ENCODE measurements at regions not wholly inside any gene's neighbourhood (a gene's known extent, or its start where the extent isn't known, plus 50 kb on each side); places are given as distances from the start of the nearest gene placed in this dataset.
"Not testable (repeated sequence)": the region's sequence is repeated elsewhere in the genome, so short reads cannot be mapped to it uniquely, and the experiment has no call there.

DNA sequence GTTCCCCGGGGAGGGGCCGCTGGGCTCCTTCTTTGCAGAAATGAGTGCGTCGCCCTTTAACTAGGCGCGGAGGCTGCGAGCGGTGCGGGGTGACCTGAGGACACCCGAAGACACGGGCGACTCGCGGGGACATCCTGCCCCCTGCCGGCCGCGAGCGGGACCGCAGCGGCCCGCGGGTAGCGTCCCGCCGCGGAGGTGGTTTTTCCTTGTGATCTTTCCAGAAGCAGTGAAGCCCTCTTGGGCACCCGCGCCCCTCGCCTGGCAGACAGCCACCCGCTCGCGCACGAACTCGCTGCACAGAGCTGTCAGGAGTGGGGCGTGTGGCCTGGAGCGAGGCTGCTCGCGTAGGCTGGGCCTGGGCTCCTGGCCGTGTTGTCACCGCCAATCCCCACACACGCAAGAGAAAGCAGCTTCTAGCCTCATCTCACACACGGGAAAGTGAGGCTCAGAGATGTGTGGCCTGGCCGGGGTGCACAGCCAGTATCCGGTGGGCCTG lies 67.2 kb downstream of the DIO3 start:
- no peaks in the 10 kb centered on the region for H3K36me3 Mint-ChIP-seq (ENCODE audit: low read depth)
- no peaks in the 10 kb centered on the region for H3K4me1 Mint-ChIP-seq (ENCODE audit: low read depth)
- DNase-seq (ENCODE audit: low spot score): peak; percentile 58
- no peak overlapping the region for H3K4me3 Mint-ChIP-seq (ENCODE audit: low read depth)
- H3K27ac Mint-ChIP-seq: no peak overlapping the region
- peaks cover 2% of the 10 kb centered on the region for H3K27me3 Mint-ChIP-seq (ENCODE audit: low read depth)
- no peaks in the 10 kb centered on the region for H3K9me3 Mint-ChIP-seq
- intact Hi-C loops (cut with micrococcal nuclease): loop anchor here (1.0 to 10.0 kb wide), 2 partner anchors 777 to 1244 kb away; no protein-coding TSS in a partner anchor

GRCh38 chr14:101628975-101629374 lies 67.7 kb downstream of the DIO3 start:
- no peak overlapping the region for H3K27ac Mint-ChIP-seq
- no peaks in the 10 kb centered on the region for H3K36me3 Mint-ChIP-seq (ENCODE audit: low read depth)
- H3K27me3 Mint-ChIP-seq (ENCODE audit: low read depth): peaks cover 2% of the 10 kb centered on the region
- H3K9me3 Mint-ChIP-seq: no peaks in the 10 kb centered on the region
- no peak overlapping the region for H3K4me3 Mint-ChIP-seq (ENCODE audit: low read depth)
- no peak for DNase-seq (ENCODE audit: low spot score)
- H3K4me1 Mint-ChIP-seq (ENCODE audit: low read depth): peaks cover under 1% of the 10 kb centered on the region
- intact Hi-C loops (cut with micrococcal nuclease): loop anchor here (1.0 to 10.0 kb wide), 2 partner anchors 778 to 1244 kb away; no protein-coding TSS in a partner anchor

DNA sequence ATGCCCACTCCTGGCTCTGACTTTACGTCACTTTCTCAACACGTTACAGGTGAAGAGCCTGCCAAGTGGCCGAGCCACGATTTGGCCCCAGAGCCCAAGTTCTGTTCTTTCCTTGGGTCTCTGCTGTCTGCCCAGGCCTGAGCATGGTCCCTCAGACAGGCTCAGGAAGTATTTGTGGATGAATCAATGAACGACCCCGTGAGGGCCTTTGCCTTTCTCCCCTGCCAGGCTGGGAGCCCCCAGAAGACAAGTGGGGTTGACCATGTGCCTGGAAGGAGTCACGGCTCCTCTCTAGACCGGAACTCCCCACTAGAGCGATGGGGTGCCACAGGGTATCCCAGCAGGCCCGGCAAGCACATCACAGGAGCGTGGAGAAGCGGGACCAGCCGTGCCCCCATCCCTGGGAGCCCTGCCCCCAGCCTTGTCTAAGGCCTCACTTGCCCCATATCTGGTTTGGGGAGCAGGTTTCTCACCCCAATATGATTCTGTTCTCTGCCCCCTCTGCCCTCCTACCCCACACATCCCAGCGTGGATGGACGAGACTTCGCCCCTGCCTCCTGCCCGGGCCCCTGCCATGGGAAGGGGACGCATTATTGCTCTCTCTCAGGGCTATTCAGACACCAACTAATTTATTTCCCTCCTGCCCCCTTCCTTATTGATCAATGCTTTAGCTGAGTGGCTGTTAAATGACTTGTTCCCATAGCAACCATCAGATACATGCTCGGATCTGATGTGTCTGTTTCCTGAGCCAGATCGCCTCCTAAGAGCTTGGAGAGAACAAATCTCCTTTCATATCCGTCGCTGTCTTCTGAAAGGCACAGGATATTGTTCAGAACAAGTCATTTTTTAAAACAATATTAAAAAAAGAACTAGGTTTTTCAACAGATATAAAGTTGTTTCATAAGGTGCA lies 69.0 kb downstream of the DIO3 start:
- DNase-seq (ENCODE audit: low spot score): no peak
- intact Hi-C loops (cut with micrococcal nuclease): no loop called here
- Mint-ChIP-seq H3K27me3 (ENCODE audit: low read depth) (peaks cover 4% of the 10 kb centered on the region), H3K36me3 (ENCODE audit: low read depth) (no peaks in the 10 kb centered on the region), H3K27ac (no peak overlapping the region), H3K4me3 (ENCODE audit: low read depth) (no peak overlapping the region), H3K4me1 (ENCODE audit: low read depth) (peaks cover 6% of the 10 kb centered on the region), H3K9me3 (no peaks in the 10 kb centered on the region)

- intact Hi-C loops (cut with micrococcal nuclease): no loop called here
- no peaks in the 10 kb centered on the region for H3K9me3 Mint-ChIP-seq
- H3K4me3 Mint-ChIP-seq (ENCODE audit: low read depth): no peak overlapping the region
- H3K36me3 Mint-ChIP-seq (ENCODE audit: low read depth): no peaks in the 10 kb centered on the region
- no peak overlapping the region for H3K27ac Mint-ChIP-seq
- H3K4me1 Mint-ChIP-seq (ENCODE audit: low read depth): peaks cover 8% of the 10 kb centered on the region
- H3K27me3 Mint-ChIP-seq (ENCODE audit: low read depth): peaks cover 4% of the 10 kb centered on the region
- DNase-seq (ENCODE audit: low spot score): no peak
Observed at GRCh38 chr14:101631199-101631598, 69.9 kb downstream of the DIO3 start.

- H3K4me1 Mint-ChIP-seq (ENCODE audit: low read depth); H3K36me3 Mint-ChIP-seq (ENCODE audit: low read depth); H3K27ac Mint-ChIP-seq; DNase-seq (ENCODE audit: low spot score); H3K27me3 Mint-ChIP-seq (ENCODE audit: low read depth); H3K4me3 Mint-ChIP-seq (ENCODE audit: low read depth); intact Hi-C loops (cut with micrococcal nuclease); H3K9me3 Mint-ChIP-seq: not testable (repeated sequence)
Observed at GRCh38 chr14:101631970-101632369, 70.7 kb downstream of the DIO3 start.

GRCh38 chr14:101632520-101632919 lies 71.2 kb downstream of the DIO3 start:
- Mint-ChIP-seq H3K27me3 (ENCODE audit: low read depth) (peaks cover 5% of the 10 kb centered on the region), H3K27ac (no peak overlapping the region), H3K4me3 (ENCODE audit: low read depth) (no peak overlapping the region), H3K9me3 (no peaks in the 10 kb centered on the region), H3K36me3 (ENCODE audit: low read depth) (no peaks in the 10 kb centered on the region), H3K4me1 (ENCODE audit: low read depth) (peaks cover 10% of the 10 kb centered on the region)
- DNase-seq (ENCODE audit: low spot score): no peak
- intact Hi-C loops (cut with micrococcal nuclease): no loop called here

DNA sequence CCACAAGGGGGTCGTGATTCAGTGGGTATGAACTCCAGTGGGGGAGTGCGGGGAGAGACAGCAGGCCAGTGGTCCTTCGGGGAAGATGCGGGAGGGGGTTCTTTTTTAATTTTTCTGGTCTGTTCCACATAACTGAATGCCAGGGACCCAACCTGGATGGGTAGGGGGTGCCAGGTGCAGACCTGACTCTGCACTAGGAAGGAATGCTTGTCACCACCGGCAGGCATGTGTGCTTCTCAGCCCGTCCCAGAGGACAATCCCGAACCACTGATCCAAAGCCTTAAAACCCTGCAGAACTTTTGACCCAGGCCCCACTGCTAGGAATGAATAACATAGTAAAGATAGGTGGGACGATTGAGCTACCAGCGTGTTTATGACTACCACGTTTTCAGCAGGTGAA lies 72.0 kb downstream of the DIO3 start:
- no peaks in the 10 kb centered on the region for H3K9me3 Mint-ChIP-seq
- no peak overlapping the region for H3K4me3 Mint-ChIP-seq (ENCODE audit: low read depth)
- no peak overlapping the region for H3K27ac Mint-ChIP-seq
- H3K27me3 Mint-ChIP-seq (ENCODE audit: low read depth): peaks cover 5% of the 10 kb centered on the region
- H3K36me3 Mint-ChIP-seq (ENCODE audit: low read depth): no peaks in the 10 kb centered on the region
- intact Hi-C loops (cut with micrococcal nuclease): no loop called here
- peaks cover 10% of the 10 kb centered on the region for H3K4me1 Mint-ChIP-seq (ENCODE audit: low read depth)
- DNase-seq (ENCODE audit: low spot score): no peak

- intact Hi-C loops (cut with micrococcal nuclease): no loop called here
- DNase-seq (ENCODE audit: low spot score): no peak
- H3K27me3 Mint-ChIP-seq (ENCODE audit: low read depth): peaks cover 10% of the 10 kb centered on the region
- H3K4me1 Mint-ChIP-seq (ENCODE audit: low read depth): peaks cover 10% of the 10 kb centered on the region
- no peaks in the 10 kb centered on the region for H3K36me3 Mint-ChIP-seq (ENCODE audit: low read depth)
- H3K27ac Mint-ChIP-seq: no peak overlapping the region
- no peaks in the 10 kb centered on the region for H3K9me3 Mint-ChIP-seq
- H3K4me3 Mint-ChIP-seq (ENCODE audit: low read depth): no peak overlapping the region
Observed at GRCh38 chr14:101634202-101634849, 73.0 kb downstream of the DIO3 start.

- H3K27ac Mint-ChIP-seq: no peak overlapping the region
- H3K36me3 Mint-ChIP-seq (ENCODE audit: low read depth): no peaks in the 10 kb centered on the region
- peaks cover 10% of the 10 kb centered on the region for H3K4me1 Mint-ChIP-seq (ENCODE audit: low read depth)
- DNase-seq (ENCODE audit: low spot score): no peak
- intact Hi-C loops (cut with micrococcal nuclease): no loop called here
- no peaks in the 10 kb centered on the region for H3K9me3 Mint-ChIP-seq
- H3K27me3 Mint-ChIP-seq (ENCODE audit: low read depth): peaks cover 14% of the 10 kb centered on the region
- H3K4me3 Mint-ChIP-seq (ENCODE audit: low read depth): no peak overlapping the region
Observed at GRCh38 chr14:101634850-101635748, 73.8 kb downstream of the DIO3 start.

GRCh38 chr14:101635749-101636560 lies 74.7 kb downstream of the DIO3 start:
- intact Hi-C loops (cut with micrococcal nuclease): no loop called here

GRCh38 chr14:101639241-101639833 lies 78.0 kb downstream of the DIO3 start:
- Mint-ChIP-seq H3K27ac (no peak overlapping the region), H3K4me1 (ENCODE audit: low read depth) (peaks cover 5% of the 10 kb centered on the region), H3K27me3 (ENCODE audit: low read depth) (peaks cover 35% of the 10 kb centered on the region), H3K36me3 (ENCODE audit: low read depth) (no peaks in the 10 kb centered on the region), H3K9me3 (no peaks in the 10 kb centered on the region), H3K4me3 (ENCODE audit: low read depth) (no peak overlapping the region)
- intact Hi-C loops (cut with micrococcal nuclease): no loop called here
- no peak for DNase-seq (ENCODE audit: low spot score)

More at GRCh38 chr14:101635749-101636560, 74.7 kb downstream of the DIO3 start:
- Mint-ChIP-seq H3K4me3 (ENCODE audit: low read depth) (no peak overlapping the region), H3K36me3 (ENCODE audit: low read depth) (no peaks in the 10 kb centered on the region), H3K27me3 (ENCODE audit: low read depth) (peaks cover 20% of the 10 kb centered on the region), H3K4me1 (ENCODE audit: low read depth) (peaks cover 10% of the 10 kb centered on the region), H3K9me3 (no peaks in the 10 kb centered on the region), H3K27ac (no peak overlapping the region)
- DNase-seq (ENCODE audit: low spot score): no peak

All from activated T-helper 2 cell treated with anti-CD3 and anti-CD28 coated beads, Interferon-gamma antibody, Interleukin-2, Interleukin-4, amounts not matched to agents 10 μg/mL and 5 μg/mL and 100 μg/mL, durations not matched to agents 14 hours and 24 hours and 36 hours (primary cell).